Left lung (tissue), 4 donors: ENCODE measurements at regions not wholly inside any gene's neighbourhood (a gene's known extent, or its start where the extent isn't known, plus 50 kb on each side); places are given as distances from the start of the nearest gene placed in this dataset.

Source experiments
- ATAC-seq: fragments of 200-7000 bp; cut with Tn5 transposase; one replicate; pipeline ENCODE4 v1.9.1; 2020; ENCODE audit warnings: moderate library complexity
- DNase-seq, 4 donors: peaks; one replicate each; pipeline ENCODE4 v3.0.0-alpha.2; 2013 to 2020
- H3K27ac ChIP-seq, 2 donors: fragments of 200-600 bp; sonication (generic) in 1 of 2; one replicate each; pipeline versions ENCODE4 v1.5.0 to v1.8.0; 2020 to 2021
- H3K27me3 ChIP-seq, 2 donors: fragments of 200-600 bp; sonication (generic) in 1 of 2; one replicate each; pipeline versions ENCODE4 v1.5.0 to v1.8.0; 2020 to 2021
- H3K36me3 ChIP-seq, 2 donors: fragments of 200-600 bp; sonication (generic) in 1 of 2; one replicate each; pipeline versions ENCODE4 v1.5.0 to v1.8.0; 2020 to 2021
- H3K4me1 ChIP-seq, 2 donors: fragments of 200-600 bp; one replicate each; pipeline ENCODE4 v1.8.0; 2021
- H3K4me3 ChIP-seq, 2 donors: fragments of 200-600 bp; sonication (generic) in 1 of 2; one replicate each; pipeline versions ENCODE4 v1.5.0 to v1.8.0; 2020 to 2021; ENCODE audit warnings: mild to moderate bottlenecking in 1 of 2
- H3K9me3 ChIP-seq, 2 donors: fragments of 200-600 bp; sonication (generic) in 1 of 2; one replicate each; pipeline versions ENCODE4 v1.5.0 to v1.8.0; 2020 to 2021
- CTCF ChIP-seq, 2 donors: fragments of 200-600 bp; sonication (generic) in 1 of 2; IDR thresholded peaks; one replicate each; pipeline versions ENCODE4 v1.5.0 to v1.8.0; 2021; ENCODE audit warnings: antibody characterized with exemption in 2 of 2
- intact Hi-C, 2 donors: fragments of 100-400 bp; cut with DNase I; formaldehyde crosslinking; loops; one replicate each; pipeline versions ENCODE4 v1.11.2 to v1.14.2; 2022
- donor health status: DM: no; HTN: yes; CAD: no.
- donor health status: DM: no; HTN: no; CAD: no.

DNA sequence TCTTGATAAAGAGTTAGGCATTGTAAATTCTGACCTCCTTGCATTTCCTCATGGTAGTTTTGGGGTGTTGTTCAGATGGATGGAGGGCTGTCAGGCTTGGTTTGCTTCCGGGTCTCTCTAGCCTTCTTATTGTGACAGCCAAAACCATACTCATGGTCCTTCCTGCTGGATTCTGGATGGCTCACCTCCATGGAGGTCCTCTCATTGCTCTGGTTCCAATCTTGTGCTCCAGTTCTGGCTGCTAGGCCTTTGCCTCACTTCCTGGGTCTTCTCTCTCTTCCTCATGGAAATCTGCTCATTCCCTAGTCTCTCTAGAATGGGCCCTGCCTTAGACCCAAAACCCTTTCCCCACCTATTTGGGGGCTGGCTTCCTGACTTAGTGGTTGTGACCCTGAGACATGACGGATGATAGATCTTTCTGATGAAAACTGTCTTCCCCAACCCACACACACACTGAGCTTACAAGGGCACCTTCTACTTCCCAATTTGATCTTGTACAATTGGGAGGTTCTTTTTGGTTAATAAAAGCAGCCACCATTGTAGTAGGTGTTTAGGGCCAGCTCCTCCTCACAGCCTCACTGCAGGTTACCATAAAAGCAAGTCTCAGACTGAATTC lies 66.2 kb upstream of the XCR1 start:
- ATAC-seq (no peak), DNase-seq (no peak)
- Histone ChIP-seq H3K27me3 (no peaks in the 10 kb centered on the region), H3K27ac (peak overlapping the region in 1 of 2 donors; percentile 97), H3K4me1 (peaks cover 11 to 95% of the 10 kb centered on the region in 2 donors), H3K36me3 (no peaks in the 10 kb centered on the region), H3K9me3 (no peaks in the 10 kb centered on the region), H3K4me3 (no peak overlapping the region)
- intact Hi-C loops = no loop called here
- no peak for TF ChIP-seq CTCF (IDR thresholded peaks at IDR 0.05)

DNA sequence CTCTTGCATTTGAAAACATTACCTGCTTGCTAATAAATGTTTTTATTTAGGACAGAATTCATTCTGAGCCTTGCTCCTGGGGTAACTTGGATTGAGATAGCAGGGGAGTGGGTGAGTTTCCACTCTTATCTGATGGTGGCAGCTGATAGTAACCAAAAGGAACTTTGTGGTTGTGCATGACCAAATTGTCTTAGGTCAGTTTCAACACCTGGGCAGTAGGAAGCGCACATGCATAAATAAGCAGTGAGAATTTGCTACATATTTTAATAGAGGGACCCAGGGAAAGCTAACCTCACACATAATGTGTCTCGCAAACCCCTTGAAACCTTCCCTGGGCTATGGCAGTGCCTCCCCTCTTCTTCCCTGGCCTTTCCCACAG lies 65.4 kb upstream of the XCR1 start:
- Histone ChIP-seq H3K27ac (peak overlapping the region in 1 of 2 donors; percentile 97), H3K9me3 (no peaks in the 10 kb centered on the region), H3K4me3 (no peak overlapping the region), H3K27me3 (no peaks in the 10 kb centered on the region), H3K36me3 (no peaks in the 10 kb centered on the region), H3K4me1 (peaks cover 5 to 93% of the 10 kb centered on the region in 2 donors)
- TF ChIP-seq CTCF (IDR thresholded peaks at IDR 0.05) = no peak
- intact Hi-C loops = no loop called here
- ATAC-seq (no peak), DNase-seq (no peak)

DNA sequence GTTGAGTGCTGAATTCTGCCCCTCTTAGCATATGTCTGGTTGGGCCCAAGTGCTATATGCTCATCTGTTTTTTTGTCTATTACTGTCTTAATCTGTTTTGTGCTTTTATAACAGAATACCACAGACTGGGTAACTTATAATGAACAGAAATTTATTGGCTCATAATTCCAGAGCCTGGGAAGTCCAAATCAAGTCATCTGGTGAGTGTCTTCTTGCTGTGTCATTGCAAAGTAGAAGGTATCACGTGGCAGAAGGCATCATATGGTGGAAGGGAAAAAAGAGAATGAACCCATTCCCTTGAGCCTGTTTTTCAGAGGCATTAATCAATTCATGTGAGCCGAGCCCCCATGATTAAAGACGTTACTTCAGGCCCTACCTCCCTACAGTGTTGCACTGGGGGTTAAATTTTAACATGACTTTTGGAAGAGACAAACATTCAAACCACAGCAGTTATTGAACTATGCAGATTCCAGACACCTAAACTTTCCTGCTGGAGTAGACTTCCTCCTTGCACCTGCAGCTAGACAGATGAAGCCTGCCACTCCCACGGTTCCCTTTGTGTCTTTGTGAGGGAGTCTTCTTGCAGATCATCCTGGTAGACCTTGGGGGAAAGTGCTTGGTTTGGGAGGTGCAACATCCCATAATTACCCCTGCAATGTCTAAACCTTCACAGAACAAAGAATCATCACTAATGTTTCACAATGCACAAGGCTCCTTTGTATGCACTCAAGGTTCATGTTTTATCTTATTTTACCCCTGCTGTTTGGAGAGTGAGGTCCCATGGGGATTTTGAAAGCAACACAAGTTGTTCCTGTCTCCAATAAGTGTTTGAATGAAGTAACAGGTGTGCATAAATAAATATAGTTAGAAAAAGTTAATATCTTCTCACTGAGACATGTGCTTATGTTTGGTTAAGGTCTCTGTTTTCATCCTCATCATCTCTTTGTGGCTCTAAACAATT lies 64.7 kb upstream of the XCR1 start:
- no peak for ATAC-seq
- Histone ChIP-seq H3K9me3 (no peaks in the 10 kb centered on the region), H3K4me3 (no peak overlapping the region), H3K27me3 (no peaks in the 10 kb centered on the region), H3K4me1 (peaks cover 5 to 86% of the 10 kb centered on the region in 2 donors), H3K36me3 (no peaks in the 10 kb centered on the region), H3K27ac (peak overlapping the region in 1 of 2 donors; percentile 97)
- TF ChIP-seq CTCF (IDR thresholded peaks at IDR 0.05) = no peak
- intact Hi-C loops = no loop called here
- DNase-seq = no peak

DNA sequence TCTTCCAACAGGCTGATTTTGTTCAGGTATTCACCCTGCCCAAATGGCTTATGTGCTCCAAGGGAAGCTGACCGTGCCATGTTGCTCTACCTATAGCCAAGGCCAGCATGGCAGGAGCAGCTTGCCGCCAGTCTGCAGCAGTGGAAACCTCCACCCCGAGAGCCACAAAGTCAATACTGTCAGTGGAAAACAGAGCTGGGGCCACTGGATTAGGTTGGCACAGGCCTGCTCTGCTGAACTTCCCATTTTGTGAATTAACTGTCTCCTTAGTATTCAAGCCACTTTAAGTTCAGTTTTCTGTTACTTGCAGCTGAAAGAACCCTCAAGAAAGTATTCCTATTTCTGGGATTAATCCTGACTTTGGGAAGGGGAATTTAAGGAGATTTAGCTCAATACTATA lies 63.8 kb upstream of the XCR1 start:
- no peak for TF ChIP-seq CTCF (IDR thresholded peaks at IDR 0.05)
- DNase-seq (no peak), ATAC-seq (no peak)
- Histone ChIP-seq H3K36me3 (no peaks in the 10 kb centered on the region), H3K9me3 (no peaks in the 10 kb centered on the region), H3K4me1 (peaks cover 5 to 81% of the 10 kb centered on the region in 2 donors), H3K27ac (peak overlapping the region; percentile 5 to 97), H3K4me3 (no peak overlapping the region), H3K27me3 (no peaks in the 10 kb centered on the region)
- intact Hi-C loops = no loop called here

GRCh38 chr3:46090161-46090591 lies 62.9 kb upstream of the XCR1 start:
- intact Hi-C loops = no loop called here
- Histone ChIP-seq H3K4me1 (peaks cover 5 to 83% of the 10 kb centered on the region in 2 donors), H3K4me3 (no peak overlapping the region), H3K9me3 (no peaks in the 10 kb centered on the region), H3K36me3 (no peaks in the 10 kb centered on the region), H3K27me3 (no peaks in the 10 kb centered on the region), H3K27ac (peak overlapping the region; percentile 45 to 97)
- ATAC-seq (peak; percentile 9), DNase-seq (no peak)
- TF ChIP-seq CTCF (IDR thresholded peaks at IDR 0.05) = no peak
